KG1 (cell line): ENCODE measurements at regions not wholly inside any gene's neighbourhood (a gene's known extent, or its start where the extent isn't known, plus 50 kb on each side); places are given as distances from the start of the nearest gene placed in this dataset.

Source experiments
- DNase-seq: peaks from one replicate; lab custom pipeline; 2025; lab: John Stamatoyannopoulos, UW

- no peak for DNase-seq
Measured at GRCh38 chr6:167643223-167643622, 183.5 kb upstream of the AFDN start.

DNA sequence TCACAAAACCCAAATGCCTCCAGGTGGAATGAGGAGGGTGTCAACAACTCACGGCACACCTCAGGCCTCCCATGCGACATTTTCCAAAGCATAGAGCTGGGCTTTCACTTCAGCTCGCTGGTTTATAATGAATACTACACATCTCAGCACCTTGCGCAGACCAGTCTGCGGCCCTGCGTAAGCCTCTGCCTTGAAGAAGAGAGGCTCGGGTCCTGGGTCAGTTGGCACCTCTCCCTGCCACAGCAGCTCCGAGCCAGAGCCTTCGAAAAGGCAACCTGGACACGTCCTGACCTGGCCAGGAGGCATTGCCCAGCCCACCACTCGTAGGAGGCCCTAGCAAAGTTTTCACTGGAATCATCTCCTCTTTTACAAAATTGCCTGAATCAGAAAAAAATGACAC, 183.0 kb upstream of the AFDN start:
- DNase-seq, result no peak

- no peak for DNase-seq
Measured at GRCh38 chr6:167644412-167645132, 182.1 kb upstream of the AFDN start.

- no peak for DNase-seq
Measured at GRCh38 chr6:167645368-167645767, 181.3 kb upstream of the AFDN start.

DNA sequence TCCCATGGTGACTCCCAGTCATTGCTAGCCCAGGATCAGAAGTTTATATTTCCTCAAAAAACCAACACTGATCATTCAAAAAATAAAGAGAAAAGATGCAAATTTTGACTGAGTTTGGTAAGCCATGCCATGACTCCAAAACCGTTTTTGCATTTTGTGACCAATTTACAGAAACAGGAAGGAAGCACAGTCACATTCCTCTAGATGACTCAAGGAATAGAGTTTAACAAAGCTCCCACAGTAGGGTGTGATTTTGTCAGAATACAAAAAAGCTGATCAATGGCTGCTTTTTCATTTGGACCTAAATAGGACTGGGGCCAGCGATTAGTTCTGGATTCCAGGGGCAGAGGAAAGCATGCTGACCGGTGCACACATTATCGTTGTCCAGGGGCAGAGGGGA, 179.4 kb upstream of the AFDN start:
- DNase-seq, result no peak

DNA sequence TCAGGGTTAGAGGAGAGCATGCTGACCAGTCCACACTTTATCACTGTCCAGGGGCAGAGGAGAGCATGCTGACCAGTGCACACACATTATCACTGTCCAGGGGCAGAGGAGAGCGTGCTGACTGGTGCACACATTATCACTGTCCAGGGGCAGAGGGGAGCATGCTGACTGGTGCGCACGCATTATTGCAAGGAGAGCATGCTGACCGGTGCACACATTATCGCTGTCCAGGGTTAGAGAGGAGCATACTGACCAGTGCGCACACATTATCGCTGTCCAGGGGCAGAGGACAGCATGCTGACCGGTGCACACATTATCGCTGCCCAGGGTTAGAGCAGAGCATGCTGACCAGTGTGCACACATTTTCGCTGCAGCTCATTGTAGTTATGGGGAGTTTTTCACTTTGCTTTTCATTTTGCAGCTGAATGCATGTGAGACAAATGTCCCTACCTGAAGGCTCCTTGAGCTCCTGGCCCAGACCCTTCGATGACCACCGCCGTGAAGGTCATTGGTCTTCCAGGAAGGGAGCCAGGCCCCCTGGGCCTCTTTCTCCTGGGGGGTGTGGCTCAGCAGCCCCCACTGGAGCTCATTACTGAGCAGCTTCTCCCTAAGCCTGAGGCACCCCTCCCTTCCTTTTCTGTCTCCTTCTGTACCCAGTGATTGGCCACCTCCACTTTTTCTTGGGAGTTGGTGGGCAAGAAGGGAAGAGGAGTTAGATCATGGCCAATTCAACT, 178.8 kb upstream of the AFDN start:
- no peak for DNase-seq

- DNase-seq, result no peak
Measured at GRCh38 chr6:167648501-167649278, 178.0 kb upstream of the AFDN start.

GRCh38 chr6:167649476-167649875, 177.2 kb upstream of the AFDN start:
- no peak for DNase-seq

- DNase-seq, result no peak
Measured at GRCh38 chr6:167650730-167651317, 175.9 kb upstream of the AFDN start.

- no peak for DNase-seq
Measured at GRCh38 chr6:167651318-167652041, 175.2 kb upstream of the AFDN start.

- DNase-seq, result no peak
Measured at GRCh38 chr6:167652042-167652700, 174.5 kb upstream of the AFDN start.

GRCh38 chr6:167652701-167653095, 174.0 kb upstream of the AFDN start:
- DNase-seq, result no peak

GRCh38 chr6:167653561-167653960, 173.2 kb upstream of the AFDN start:
- DNase-seq, result no peak

DNA sequence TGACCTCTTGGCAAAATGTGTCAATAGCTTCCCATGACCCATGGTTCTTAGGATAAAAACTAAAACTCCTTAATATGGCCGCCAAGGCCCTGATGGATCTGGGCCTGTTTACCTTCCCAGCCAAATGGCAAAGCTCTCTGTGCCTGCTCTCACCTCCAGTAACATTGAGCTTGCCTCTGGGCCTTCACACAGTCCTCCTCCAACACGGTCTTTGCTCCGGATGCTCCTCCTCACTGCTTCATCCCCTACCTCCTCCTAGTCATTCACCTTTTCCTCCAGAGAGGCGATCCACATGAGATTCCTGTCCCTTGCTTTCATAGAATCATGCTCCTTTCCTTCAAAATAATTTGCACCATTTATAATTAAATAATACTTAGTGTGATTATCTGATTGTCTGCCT, 172.3 kb upstream of the AFDN start:
- no peak for DNase-seq

- DNase-seq, result no peak
Measured at GRCh38 chr6:167655174-167655821, 171.4 kb upstream of the AFDN start.

DNA sequence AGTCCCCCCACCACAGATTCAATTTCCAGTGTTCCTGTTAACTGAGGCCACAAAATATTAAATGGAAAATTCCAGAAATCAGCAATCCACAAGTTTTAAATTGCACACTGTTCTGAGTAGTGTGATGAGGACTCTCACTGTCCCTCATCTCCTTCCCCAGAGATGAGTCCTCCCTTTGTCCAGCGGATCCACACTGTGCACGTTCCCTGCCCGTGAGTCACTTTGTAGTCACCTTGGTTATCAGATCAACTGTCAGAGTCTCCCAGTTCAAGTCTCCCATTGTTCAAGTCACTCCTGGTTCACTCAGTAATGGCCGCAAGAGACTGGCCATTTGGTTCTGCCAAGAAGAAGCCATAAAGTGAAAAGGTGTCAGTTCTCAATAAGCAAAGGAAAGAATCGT, 168.6 kb upstream of the AFDN start:
- no peak for DNase-seq

- DNase-seq, result no peak
Measured at GRCh38 chr6:167659046-167659445, 167.7 kb upstream of the AFDN start.

GRCh38 chr6:167660424-167660823, 166.3 kb upstream of the AFDN start:
- no peak for DNase-seq

DNA sequence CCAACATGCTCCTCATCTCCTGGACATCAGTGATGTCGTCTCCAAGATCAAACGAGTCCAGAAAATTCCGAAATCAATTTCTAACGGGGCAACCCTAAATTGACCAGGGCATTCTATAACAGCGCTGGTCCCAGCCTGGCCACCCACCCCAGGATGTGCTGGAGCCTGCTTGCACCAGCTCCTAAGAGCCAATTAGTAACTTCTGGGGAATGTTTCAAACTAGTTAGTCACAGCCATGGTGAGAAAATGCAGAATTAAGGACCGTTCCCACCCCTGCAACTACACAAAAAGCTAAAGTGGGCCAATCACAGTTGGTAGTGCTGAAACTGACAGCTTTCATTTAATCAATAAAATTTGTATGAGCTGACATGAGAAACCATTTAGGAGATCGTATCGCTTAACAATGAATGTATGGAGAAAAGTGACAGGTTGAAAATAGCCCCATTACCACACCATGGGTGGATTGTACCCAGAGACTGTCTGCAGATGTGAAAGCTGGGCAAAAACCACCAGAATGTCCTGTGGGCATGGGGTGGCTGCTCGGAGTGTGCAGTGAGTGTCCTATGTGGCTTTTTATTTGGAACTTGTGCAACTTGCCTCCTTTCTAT, 165.7 kb upstream of the AFDN start:
- DNase-seq, result no peak

DNA sequence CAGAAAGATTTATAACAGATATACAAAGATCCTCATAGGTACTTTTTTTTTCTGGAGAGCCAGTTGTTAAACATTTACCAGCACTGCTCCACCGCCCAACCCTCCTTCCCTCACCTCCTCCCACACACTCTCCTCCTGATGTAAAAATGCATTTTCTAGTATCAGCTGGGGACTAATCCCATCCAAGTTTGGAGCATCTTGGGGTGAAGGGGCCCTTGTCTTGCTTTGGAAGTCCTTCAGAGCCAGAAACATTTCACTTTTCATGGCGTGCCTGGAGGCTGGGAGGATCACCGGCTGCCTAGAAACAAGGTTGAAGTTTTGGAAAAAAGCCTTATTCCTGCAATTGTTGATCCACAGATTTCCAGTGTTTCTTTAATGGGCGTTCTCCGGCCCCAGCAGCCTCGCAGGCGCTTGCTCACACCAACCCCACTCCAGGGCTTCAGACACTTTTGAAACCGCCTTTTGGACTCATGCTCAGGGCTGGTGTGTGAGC, 165.1 kb upstream of the AFDN start:
- no peak for DNase-seq
